HG03342 (cell line): ENCODE measurements at regions not wholly inside any gene's neighbourhood (a gene's known extent, or its start where the extent isn't known, plus 50 kb on each side); places are given as distances from the start of the nearest gene placed in this dataset.
"Not testable (repeated sequence)": the region's sequence is repeated elsewhere in the genome, so short reads cannot be mapped to it uniquely, and the experiment has no call there.

ENCODE experiments used
- ATAC-seq: cut with Tn5 transposase; IDR thresholded peaks from one replicate; pipeline ENCODE4 v1.9.1; 2021; ENCODE audit warnings: mild to moderate bottlenecking, moderate library complexity; ENCODE audit not compliant: unreplicated experiment

DNA sequence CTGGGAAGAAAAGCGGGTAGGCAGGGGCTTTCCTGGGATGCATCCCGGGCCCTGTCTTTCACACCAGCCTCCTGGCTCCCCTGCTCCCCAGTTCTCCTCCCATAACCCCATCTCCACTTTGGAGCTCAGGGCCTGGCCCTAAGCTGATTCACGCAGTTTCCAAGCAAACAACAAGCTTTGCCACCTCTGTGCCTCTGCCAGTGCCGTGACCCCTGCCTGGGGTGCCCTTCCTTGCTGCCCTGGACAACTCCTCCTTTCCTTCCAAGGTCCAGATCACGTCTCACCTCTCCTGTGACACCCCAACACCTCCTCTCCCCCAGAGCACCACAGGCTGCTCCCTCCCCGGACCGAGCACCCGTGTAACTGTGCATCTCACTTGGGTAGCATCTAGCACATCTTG is 184.5 kb downstream of the NPIPB11 start:
- not testable (repeated sequence) for ATAC-seq

- ATAC-seq, result not testable (repeated sequence)
Observed at GRCh38 chr16:29221281-29221955, 185.1 kb downstream of the NPIPB11 start.

GRCh38 chr16:29220647-29221191 is 185.8 kb downstream of the NPIPB11 start:
- not testable (repeated sequence) for ATAC-seq

DNA sequence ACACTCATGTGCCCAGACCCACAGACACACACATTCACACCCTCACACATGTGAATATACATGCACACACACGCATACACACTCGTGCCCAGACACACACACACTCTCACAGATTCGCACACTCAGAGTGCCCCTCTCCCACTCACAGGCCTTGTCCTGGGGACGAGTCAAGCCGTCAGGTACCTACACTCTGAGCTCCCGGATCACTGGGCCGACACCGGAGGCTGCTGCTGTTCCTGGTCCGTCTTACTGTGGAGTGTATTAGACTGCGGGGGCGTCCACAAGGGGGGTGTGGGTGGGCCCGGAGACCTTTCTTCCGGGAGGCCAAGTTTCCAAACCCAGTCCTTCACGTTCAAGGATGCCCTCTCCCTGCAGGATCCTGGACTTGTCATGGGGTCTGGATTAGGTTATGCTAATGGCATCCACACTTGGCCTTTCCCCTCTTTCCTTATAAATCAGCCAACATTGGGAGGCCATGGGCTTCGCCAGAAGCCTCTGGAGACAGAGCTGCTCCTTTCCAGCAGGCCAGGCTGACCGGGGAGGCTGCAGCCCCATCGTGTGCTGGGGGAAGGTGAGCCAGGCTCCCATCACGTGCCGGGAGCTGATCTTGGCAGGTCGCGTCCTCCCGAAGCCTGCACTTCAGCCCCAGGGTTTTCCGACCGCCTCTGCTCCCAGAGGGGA is 186.4 kb downstream of the NPIPB11 start:
- not testable (repeated sequence) for ATAC-seq

DNA sequence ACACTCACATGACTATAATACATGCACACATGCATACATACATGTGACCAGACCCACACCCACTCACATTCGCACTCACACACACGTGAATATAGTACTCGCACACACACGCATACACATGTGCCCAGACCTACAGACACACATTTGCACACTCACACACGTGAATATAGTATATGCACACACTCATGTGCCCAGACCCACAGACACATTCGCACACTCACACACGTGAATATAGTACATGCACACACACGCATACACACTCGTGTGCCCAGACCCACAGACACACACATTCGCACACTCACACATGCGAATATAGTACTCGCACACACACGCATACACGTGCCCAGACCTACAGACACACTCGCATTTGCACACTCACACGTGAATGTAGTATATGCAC is 186.9 kb downstream of the NPIPB11 start:
- not testable (repeated sequence) for ATAC-seq

- not testable (repeated sequence) for ATAC-seq
Observed at GRCh38 chr16:29218649-29219048, 187.9 kb downstream of the NPIPB11 start.

- not testable (repeated sequence) for ATAC-seq
Observed at GRCh38 chr16:29218171-29218570, 188.3 kb downstream of the NPIPB11 start.

DNA sequence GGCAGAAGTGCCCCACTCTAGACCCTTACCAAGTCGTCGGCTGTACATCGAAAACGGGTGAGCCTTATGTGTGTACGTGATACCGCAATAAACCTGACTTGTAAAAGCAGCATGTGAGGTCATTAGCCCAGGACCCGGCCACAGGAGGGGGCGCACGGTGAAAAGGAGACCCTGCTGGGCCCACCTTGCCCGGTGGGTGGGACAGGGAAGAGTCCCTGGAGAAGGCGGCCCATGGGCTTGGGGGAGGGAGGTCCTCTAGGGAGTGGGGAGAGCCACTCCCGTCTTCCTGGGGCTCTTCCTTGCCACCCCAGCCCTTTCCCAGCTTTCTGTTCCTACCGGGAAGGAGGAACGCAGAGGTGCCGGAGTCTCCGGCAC is 188.8 kb downstream of the NPIPB11 start:
- ATAC-seq, result not testable (repeated sequence)

DNA sequence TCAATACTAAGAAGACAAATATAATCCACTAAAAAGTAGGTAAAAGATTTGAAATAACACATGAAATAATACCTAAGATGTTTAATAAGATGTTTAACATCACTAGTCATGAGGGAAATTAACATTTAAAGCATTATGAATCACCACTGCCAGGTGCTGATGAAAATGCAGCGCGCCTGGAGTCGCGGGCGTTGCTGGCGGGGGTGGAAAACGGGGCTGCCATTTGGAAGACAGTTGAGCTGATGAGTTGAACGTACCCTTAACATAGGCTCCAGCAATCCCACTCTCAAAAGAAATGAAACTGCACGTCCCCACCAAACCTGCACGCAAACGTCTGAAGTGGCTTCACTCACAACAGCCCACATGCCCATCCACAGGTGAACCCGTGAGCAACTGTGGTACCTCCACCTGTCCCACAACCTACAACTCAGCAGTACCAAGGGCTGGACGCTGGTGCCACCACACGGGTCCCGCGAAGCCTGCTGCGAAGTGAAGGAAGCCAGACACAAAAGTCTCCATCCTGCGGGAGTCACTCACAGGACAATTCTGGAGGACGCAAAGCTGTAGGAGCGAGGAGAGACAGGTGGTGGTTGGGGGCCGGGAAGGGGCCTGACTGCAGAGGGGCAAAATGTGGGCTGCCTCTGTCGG is 189.3 kb downstream of the NPIPB11 start:
- ATAC-seq, result not testable (repeated sequence)

GRCh38 chr16:29213770-29214169 is 192.7 kb downstream of the NPIPB11 start:
- ATAC-seq, result not testable (repeated sequence)

DNA sequence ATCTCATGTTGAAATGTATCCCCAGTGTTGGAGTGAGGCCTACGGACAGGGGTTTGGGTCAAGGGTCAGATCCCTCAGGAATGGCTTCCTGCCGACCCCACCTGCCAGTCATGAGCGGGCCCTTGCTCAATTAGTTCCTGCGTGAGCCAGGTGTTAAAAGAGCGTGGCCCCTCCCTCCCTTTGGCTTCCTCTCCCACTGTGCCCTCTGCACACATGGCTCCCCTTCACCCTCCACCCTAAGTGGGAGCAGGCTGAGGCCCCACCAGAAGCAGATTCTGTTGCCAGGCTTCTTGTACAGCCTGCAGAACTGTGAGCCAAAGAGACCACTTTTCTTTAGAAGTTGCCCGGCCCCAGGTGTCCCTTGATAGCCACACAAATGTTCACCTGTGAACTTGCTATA is 193.3 kb downstream of the NPIPB11 start:
- not testable (repeated sequence) for ATAC-seq

DNA sequence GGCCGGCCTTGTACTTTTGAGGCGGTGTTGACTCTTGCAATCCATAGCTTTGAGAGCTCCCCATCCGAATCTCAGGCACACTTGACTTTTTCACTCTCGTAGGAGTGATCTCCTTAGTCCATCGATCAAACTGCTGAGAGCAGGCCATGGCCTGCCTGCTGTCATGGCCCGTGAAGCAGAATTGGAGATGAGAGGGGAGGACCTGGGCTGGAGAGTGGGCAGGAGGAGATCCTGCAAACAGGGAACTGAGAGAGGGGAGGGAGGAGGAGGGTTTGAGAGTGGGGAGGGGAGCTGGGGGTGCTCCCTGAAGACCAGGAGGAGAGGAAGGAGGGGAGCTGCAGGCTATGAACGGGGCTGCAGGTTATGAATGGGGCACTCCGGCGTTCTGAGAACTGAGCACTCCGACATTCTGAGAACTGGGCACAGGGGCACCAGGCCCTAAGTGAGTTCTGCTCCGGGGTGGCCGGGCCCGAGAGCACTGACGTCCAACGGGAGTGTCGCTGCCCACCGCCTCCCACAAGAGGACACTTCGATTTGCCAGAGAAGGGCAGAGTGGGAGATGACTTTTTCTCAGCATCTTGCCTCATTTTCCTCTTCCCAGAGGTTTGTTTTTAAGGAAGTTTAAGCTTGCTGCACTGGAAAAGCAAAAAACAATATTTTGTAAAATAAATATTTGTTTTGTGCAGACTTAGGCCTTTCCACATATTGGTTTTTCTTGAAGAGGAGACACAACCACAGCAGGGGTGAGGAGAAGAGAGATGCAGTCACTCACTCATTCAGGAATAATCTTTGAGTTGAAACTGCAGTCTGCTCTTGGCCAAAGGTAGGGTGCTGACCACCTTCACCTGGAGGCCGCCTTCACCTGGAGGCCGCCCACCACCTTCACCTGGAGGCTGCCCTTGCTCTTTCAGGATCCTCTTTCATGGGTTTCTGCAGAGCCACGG is 194.2 kb downstream of the NPIPB11 start:
- not testable (repeated sequence) for ATAC-seq

DNA sequence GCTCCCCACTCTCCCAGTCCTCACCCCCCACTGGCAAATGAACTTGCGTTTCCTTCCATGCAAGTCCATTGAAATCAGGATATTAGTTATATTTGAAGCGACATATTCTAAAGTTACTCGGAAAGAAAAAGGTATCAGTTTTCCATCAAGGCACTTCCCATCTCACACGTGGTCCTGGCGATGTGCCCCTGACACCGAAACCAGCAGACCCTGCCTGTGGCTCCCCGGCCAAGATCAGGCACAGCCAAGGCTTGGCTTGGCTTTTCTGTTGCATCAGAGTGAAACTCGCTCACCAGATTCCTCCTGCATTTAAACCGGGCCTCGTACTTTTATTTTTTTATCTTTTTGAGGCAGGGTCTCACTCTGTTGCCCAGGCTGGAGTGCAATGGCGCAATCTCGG is 195.1 kb downstream of the NPIPB11 start:
- ATAC-seq, result not testable (repeated sequence)

- not testable (repeated sequence) for ATAC-seq
Observed at GRCh38 chr16:29210299-29211150, 196.0 kb downstream of the NPIPB11 start.

DNA sequence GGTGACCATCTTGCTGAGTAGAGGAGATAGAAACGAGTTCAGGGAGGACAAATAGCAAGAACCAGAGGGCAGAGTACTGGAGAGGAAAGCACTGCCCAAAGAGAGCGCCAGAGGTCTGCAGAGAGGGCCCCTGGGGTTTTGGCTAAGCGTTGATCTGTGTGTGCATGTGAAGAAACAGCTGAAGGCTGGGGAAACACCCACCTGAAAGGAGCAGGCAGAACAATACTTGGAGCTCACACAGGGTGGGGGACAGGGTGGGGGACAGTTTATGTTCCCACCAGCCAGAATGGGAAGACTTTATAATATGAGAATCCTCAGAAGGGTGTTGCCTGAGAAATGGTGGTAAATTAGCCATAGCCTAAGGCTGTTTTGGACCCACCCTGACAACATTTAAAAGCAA is 200.4 kb downstream of the NPIPB11 start:
- ATAC-seq, result not testable (repeated sequence)

GRCh38 chr16:29205151-29205550 is 201.4 kb downstream of the NPIPB11 start:
- ATAC-seq, result not testable (repeated sequence)

DNA sequence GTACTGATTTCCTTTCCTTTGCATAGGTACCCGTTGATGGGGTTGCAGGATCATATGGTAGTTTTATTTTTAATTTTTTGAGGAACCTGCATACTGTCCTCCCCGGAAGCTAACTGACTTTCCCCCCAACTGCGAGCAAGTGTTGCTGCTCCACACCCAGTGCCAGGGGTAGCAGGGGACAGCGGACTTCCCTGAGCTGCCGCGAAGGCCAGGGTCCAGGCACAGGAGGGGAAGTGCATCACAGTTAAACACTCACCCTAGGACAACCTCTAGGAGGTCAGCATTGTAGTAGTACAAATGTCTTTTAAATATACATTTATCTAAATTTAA is 201.7 kb downstream of the NPIPB11 start:
- ATAC-seq, result no peak

GRCh38 chr16:29203933-29204805 is 202.3 kb downstream of the NPIPB11 start:
- ATAC-seq, result not testable (repeated sequence)
